ENCODE measurements at regions not wholly inside any gene's neighbourhood (a gene's known extent, or its start where the extent isn't known, plus 50 kb on each side); places are given as distances from the start of the nearest gene placed in this dataset.

DNA sequence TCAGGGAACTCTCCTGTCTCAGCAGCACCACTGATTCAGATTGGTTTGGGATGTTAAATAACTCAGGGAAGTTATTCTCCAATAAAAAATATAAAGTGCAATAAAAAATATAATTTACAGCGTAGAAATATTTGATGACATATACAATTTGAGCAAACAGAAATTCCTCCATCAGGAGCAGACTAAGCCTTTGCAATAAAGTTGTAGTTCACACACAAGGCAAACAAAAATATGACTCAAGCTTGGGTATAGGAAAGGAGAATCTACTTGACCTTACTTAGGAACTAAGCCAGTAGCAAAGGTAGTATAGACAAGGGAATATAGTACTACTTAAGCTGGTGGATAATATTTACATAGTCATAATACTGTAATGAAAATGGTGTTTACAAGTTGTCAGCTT, 264.1 kb downstream of the KIF21A start:
- no peaks in the 10 kb centered on the region for H3K4me1 ChIP-seq (ENCODE audit: control insufficient read depth in 1 of 2, insufficient read depth in 1 of 2, low read depth in 1 of 2, low read length in 1 of 2)
- H3K27me3 ChIP-seq, result no peaks in the 10 kb centered on the region
- no peak overlapping the region for H3K27ac ChIP-seq
- H3K9me3 ChIP-seq, result no peaks in the 10 kb centered on the region
- no peaks in the 10 kb centered on the region for H3K36me3 ChIP-seq
- TF ChIP-seq, protein P1, sequence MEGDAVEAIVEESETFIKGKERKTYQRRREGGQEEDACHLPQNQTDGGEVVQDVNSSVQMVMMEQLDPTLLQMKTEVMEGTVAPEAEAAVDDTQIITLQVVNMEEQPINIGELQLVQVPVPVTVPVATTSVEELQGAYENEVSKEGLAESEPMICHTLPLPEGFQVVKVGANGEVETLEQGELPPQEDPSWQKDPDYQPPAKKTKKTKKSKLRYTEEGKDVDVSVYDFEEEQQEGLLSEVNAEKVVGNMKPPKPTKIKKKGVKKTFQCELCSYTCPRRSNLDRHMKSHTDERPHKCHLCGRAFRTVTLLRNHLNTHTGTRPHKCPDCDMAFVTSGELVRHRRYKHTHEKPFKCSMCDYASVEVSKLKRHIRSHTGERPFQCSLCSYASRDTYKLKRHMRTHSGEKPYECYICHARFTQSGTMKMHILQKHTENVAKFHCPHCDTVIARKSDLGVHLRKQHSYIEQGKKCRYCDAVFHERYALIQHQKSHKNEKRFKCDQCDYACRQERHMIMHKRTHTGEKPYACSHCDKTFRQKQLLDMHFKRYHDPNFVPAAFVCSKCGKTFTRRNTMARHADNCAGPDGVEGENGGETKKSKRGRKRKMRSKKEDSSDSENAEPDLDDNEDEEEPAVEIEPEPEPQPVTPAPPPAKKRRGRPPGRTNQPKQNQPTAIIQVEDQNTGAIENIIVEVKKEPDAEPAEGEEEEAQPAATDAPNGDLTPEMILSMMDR (IDR thresholded peaks at IDR 0.05), result no peak
- no peak overlapping the region for H3K4me3 ChIP-seq (ENCODE audit: low read depth in 1 of 2, low read length in 1 of 2)

DNA sequence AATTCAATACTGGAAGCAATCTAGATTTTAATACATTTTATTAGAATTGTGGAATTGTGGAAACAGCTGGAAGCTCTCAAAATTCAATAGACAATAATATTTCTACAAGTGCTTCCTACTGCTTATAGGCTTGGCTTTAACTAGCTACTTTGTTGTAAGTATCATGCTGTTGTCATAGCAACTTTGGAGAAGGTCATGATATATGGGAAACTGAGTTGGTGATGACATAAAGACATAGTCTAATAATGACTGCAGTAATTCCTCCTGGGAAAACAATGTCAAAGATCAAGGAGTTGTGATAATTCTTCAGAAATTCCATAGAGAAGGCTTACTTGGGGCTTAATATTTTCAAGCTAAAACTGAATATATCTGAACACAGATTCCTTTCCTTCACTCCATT, 266.6 kb downstream of the KIF21A start:
- H3K27ac ChIP-seq, result no peak overlapping the region
- no peaks in the 10 kb centered on the region for H3K9me3 ChIP-seq
- no peaks in the 10 kb centered on the region for H3K4me1 ChIP-seq (ENCODE audit: control insufficient read depth in 1 of 2, insufficient read depth in 1 of 2, low read depth in 1 of 2, low read length in 1 of 2)
- TF ChIP-seq, protein P1 (IDR thresholded peaks at IDR 0.05), result no peak
- no peaks in the 10 kb centered on the region for H3K36me3 ChIP-seq
- no peak overlapping the region for H3K4me3 ChIP-seq (ENCODE audit: low read depth in 1 of 2, low read length in 1 of 2)
- H3K27me3 ChIP-seq, result no peaks in the 10 kb centered on the region

GRCh38 chr12:39173726-39174125, 268.3 kb upstream of the CPNE8 start:
- H3K4me3 ChIP-seq (ENCODE audit: low read depth in 1 of 2, low read length in 1 of 2), result no peak overlapping the region
- TF ChIP-seq, protein P1 (IDR thresholded peaks at IDR 0.05), result no peak
- no peaks in the 10 kb centered on the region for H3K27me3 ChIP-seq
- H3K4me1 ChIP-seq (ENCODE audit: control insufficient read depth in 1 of 2, insufficient read depth in 1 of 2, low read depth in 1 of 2, low read length in 1 of 2), result no peaks in the 10 kb centered on the region
- H3K27ac ChIP-seq, result no peak overlapping the region
- no peaks in the 10 kb centered on the region for H3K36me3 ChIP-seq
- H3K9me3 ChIP-seq, result no peaks in the 10 kb centered on the region

DNA sequence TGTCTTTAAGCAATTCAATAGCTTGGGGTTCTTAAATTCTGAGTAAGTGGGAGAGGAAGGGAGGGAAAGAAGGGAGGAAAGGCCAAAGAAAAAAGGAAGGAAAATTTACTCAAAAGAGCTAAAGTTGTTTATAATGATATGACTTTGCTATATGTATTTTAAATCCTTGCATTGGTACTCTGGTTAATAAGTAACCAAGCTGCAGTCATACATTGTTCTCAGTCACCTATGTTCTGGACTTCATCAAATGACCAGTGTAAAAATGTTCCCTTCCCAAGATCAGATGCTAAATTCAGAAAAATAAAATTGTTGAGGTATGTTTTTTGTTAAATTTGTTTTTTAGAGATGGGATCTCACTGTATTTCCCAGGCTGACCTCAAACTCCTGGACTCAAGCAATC, 259.9 kb upstream of the CPNE8 start:
- TF ChIP-seq, protein P1 (IDR thresholded peaks at IDR 0.05), result no peak
- no peak overlapping the region for H3K4me3 ChIP-seq (ENCODE audit: low read depth in 1 of 2, low read length in 1 of 2)
- H3K27me3 ChIP-seq, result no peaks in the 10 kb centered on the region
- H3K9me3 ChIP-seq, result no peaks in the 10 kb centered on the region
- H3K27ac ChIP-seq, result no peak overlapping the region
- H3K4me1 ChIP-seq (ENCODE audit: control insufficient read depth in 1 of 2, insufficient read depth in 1 of 2, low read depth in 1 of 2, low read length in 1 of 2), result no peaks in the 10 kb centered on the region
- no peaks in the 10 kb centered on the region for H3K36me3 ChIP-seq

- Histone ChIP-seq H3K36me3 (no peaks in the 10 kb centered on the region), H3K4me3 (ENCODE audit: low read depth in 1 of 2, low read length in 1 of 2) (no peak overlapping the region), H3K9me3 (no peaks in the 10 kb centered on the region), H3K27me3 (no peaks in the 10 kb centered on the region), H3K4me1 (ENCODE audit: control insufficient read depth in 1 of 2, insufficient read depth in 1 of 2, low read depth in 1 of 2, low read length in 1 of 2) (no peaks in the 10 kb centered on the region), H3K27ac (no peak overlapping the region)
- TF ChIP-seq, protein P1 (IDR thresholded peaks at IDR 0.05), result no peak
Observed at GRCh38 chr12:39161465-39162085, 256.2 kb upstream of the CPNE8 start.
